GM12878 (cell line): ENCODE measurements at regions not wholly inside any gene's neighbourhood (a gene's known extent, or its start where the extent isn't known, plus 50 kb on each side); places are given as distances from the start of the nearest gene placed in this dataset.

Experiments used
- ATAC-seq: fragments of 200-7000 bp; cut with Tn5 transposase; 3 replicates; pipeline ENCODE4 v1.9.1; 2020; ENCODE audit warnings: mild to moderate bottlenecking, moderate library complexity
- BruUV-seq: library from RNA; stranded (reverse); fragments of 400-500 nt; replicated peaks from 2 replicates; lab custom pipeline; 2021; lab: Mats Ljungman, UMichigan
- CTCF ChIA-PET: fragments of 300-600 bp; sonication (Branson Sonifier 250); formaldehyde crosslinking; extraction: SDS; loops from one replicate; lab custom pipeline; 2021; ENCODE audit warnings: inconsistent platforms; lab: Yijun Ruan, JAX
- POLR2A ChIA-PET: fragments of 350-600 bp; formaldehyde crosslinking; extraction: SDS; loops from one replicate; lab custom pipeline; 2021; ENCODE audit warnings: inconsistent platforms; lab: Charles Lee
- RAD21 ChIA-PET: fragments of 300-600 bp; sonication (Branson Sonifier 250); formaldehyde crosslinking; loops from one replicate; lab custom pipeline; 2023; ENCODE audit warnings: antibody characterized with exemption; ENCODE audit not compliant: unreplicated experiment; lab: Charles Lee
- SMC1A ChIA-PET: fragments of 300-600 bp; sonication (Branson Sonifier 250); formaldehyde crosslinking; loops from one replicate; lab custom pipeline; 2023; ENCODE audit not compliant: unreplicated experiment, uncharacterized antibody; lab: Charles Lee
- DNase-seq: peaks from one replicate; pipeline ENCODE4 v3.0.0-alpha.2; 2011; ENCODE audit warnings: low read depth, low spot score
- FAIRE-seq: peaks from 3 replicates; lab custom pipeline; 2011; peaks lifted over from hg19 to GRCh38; lab: Jason Lieb, UNC
- H2AFZ ChIP-seq: 2 replicates; pipeline ENCODE4 v1.6.0; 2011; ENCODE audit warnings: low read depth, low read length, control low read depth; ENCODE audit not compliant: control insufficient read depth
- H3K27ac ChIP-seq: 2 replicates; pipeline ENCODE4 v1.5.1; 2011; ENCODE audit warnings: control low read depth; ENCODE audit not compliant: control insufficient read depth, insufficient read depth
- H3K27me3 ChIP-seq, 2 experiments: replicated peaks in 1 of 2; 2 replicates each; pipeline versions ENCODE4 v1.6.0 to v1.6.1; 2011; ENCODE audit warnings: low read length in 1 of 2; ENCODE audit not compliant: control insufficient read depth in 2 of 2, insufficient read depth in 2 of 2
- H3K36me3 ChIP-seq, 2 experiments: 2 replicates each; pipeline ENCODE4 v1.5.1; 2011; ENCODE audit warnings: low read length in 1 of 2; ENCODE audit not compliant: control insufficient read depth in 2 of 2, insufficient read depth in 2 of 2
- H3K4me1 ChIP-seq: 2 replicates; pipeline ENCODE4 v1.6.1; 2011; ENCODE audit warnings: mild to moderate bottlenecking, low read length, moderate library complexity, mixed read lengths; ENCODE audit not compliant: control insufficient read depth, insufficient read depth
- H3K4me2 ChIP-seq: 2 replicates; pipeline ENCODE4 v1.6.0; 2011; ENCODE audit warnings: control low read depth; ENCODE audit not compliant: control insufficient read depth, insufficient read depth
- H3K4me3 ChIP-seq: fragments of 200-600 bp; sonication (generic); 2 replicates; pipeline ENCODE4 v1.5.1; 2016
- H3K79me2 ChIP-seq: 2 replicates; pipeline ENCODE4 v1.6.0; 2011; ENCODE audit warnings: low read length; ENCODE audit not compliant: control insufficient read depth, insufficient read depth
- H3K9ac ChIP-seq: 2 replicates; pipeline ENCODE4 v1.8.0; 2011; ENCODE audit warnings: low read length, control low read depth, mixed read lengths; ENCODE audit not compliant: control insufficient read depth, insufficient read depth
- H3K9me3 ChIP-seq: replicated peaks from 3 replicates; pipeline ENCODE4 v1.5.1; 2011; ENCODE audit warnings: mild to moderate bottlenecking, low read length; ENCODE audit not compliant: control insufficient read depth, insufficient read depth
- H4K20me1 ChIP-seq: 2 replicates; pipeline ENCODE4 v1.6.0; 2011; ENCODE audit not compliant: control insufficient read depth, insufficient read depth
- ATF7 ChIP-seq: fragments of 450-650 bp; IDR thresholded peaks from 2 replicates; pipeline ENCODE4 v1.6.1; 2016; ENCODE audit warnings: low read depth, mild to moderate bottlenecking
- BMI1 ChIP-seq: fragments of 450-650 bp; IDR thresholded peaks from 2 replicates; pipeline ENCODE4 v1.6.1; 2016; ENCODE audit warnings: mild to moderate bottlenecking, moderate library complexity, borderline replicate concordance
- MAX ChIP-seq: IDR thresholded peaks from 2 replicates; pipeline ENCODE4 v1.6.1; 2012; ENCODE audit warnings: low read depth, low read length, improper control_type of control experiment
- MEF2A ChIP-seq: IDR thresholded peaks from 2 replicates; pipeline ENCODE4 v1.6.1; 2011; ENCODE audit warnings: low read depth, mild to moderate bottlenecking, low read length, moderate library complexity; ENCODE audit not compliant: insufficient read depth
- MEF2B ChIP-seq: fragments of 450-650 bp; IDR thresholded peaks from 2 replicates; pipeline ENCODE4 v1.6.1; 2018; ENCODE audit warnings: mild to moderate bottlenecking, moderate library complexity; ENCODE audit not compliant: partially characterized antibody, poor library complexity, severe bottlenecking
- MXI1 ChIP-seq: fragments of 150-350 bp; IDR thresholded peaks from 2 replicates; pipeline ENCODE4 v1.6.1; 2011; ENCODE audit warnings: low read depth, mild to moderate bottlenecking, inconsistent platforms, low read length, improper control_type of control experiment
- MYB ChIP-seq: fragments of 150-350 bp; IDR thresholded peaks from 2 replicates; pipeline ENCODE4 v1.6.1; 2014; ENCODE audit warnings: mild to moderate bottlenecking, low read depth, low read length, borderline replicate concordance
- POLR2A ChIP-seq: IDR thresholded peaks from 2 replicates; pipeline ENCODE4 v1.6.1; 2011; ENCODE audit warnings: low read depth, mild to moderate bottlenecking, low read length
- SIX5 ChIP-seq: IDR thresholded peaks from 2 replicates; pipeline ENCODE4 v1.6.1; 2011; ENCODE audit warnings: mild to moderate bottlenecking, low read depth, low read length, moderate library complexity; ENCODE audit not compliant: severe bottlenecking
- SMARCA5 ChIP-seq: fragments of 450-650 bp; IDR thresholded peaks from 2 replicates; pipeline ENCODE4 v1.6.1; 2017; ENCODE audit warnings: mild to moderate bottlenecking
- USF1 ChIP-seq: IDR thresholded peaks from 2 replicates; pipeline ENCODE4 v1.6.1; 2011; ENCODE audit warnings: borderline replicate concordance, low read depth, mild to moderate bottlenecking, moderate library complexity, mixed read lengths, low read length; ENCODE audit not compliant: insufficient read depth; ENCODE audit errors: extremely low read length
- WRNIP1 ChIP-seq: IDR thresholded peaks from 2 replicates; pipeline ENCODE4 v1.6.1; 2011; ENCODE audit warnings: low read depth, low read length, improper control_type of control experiment, borderline replicate concordance
- ZNF274 ChIP-seq: IDR thresholded peaks from one replicate; pipeline ENCODE4 v1.8.0; 2011; ENCODE audit not compliant: insufficient read length, insufficient read depth
- WGBS: methylation state at CpG from one replicate; pipeline ENCODE4 v1.1.6; 2016; ENCODE audit warnings: low lambda C conversion rate; ENCODE audit not compliant: insufficient replicate concordance, insufficient coverage; ENCODE audit errors: missing lambda C conversion rate; 5-methylcytosine and 5-hydroxymethylcytosine counted together
- in situ Hi-C: fragments of 300-500 bp; cut with MboI; formaldehyde crosslinking; loops from 9 replicates; pipeline ENCODE4 v1.14.3; 2018; ENCODE audit warnings: mixed read lengths
- intact Hi-C: fragments of 100-400 bp; cut with micrococcal nuclease; formaldehyde crosslinking; loops from one replicate; pipeline ENCODE4 v1.14.2; 2022; ENCODE audit not compliant: unreplicated experiment

GRCh38 chr2:64753399-64753798, 99.7 kb upstream of the SERTAD2 start (continued):
- no peak for TF ChIP-seq MEF2A
- TF ChIP-seq USF1: no peak
- no peak for TF ChIP-seq MEF2B
- no peak for TF ChIP-seq MAX
- TF ChIP-seq WRNIP1: no peak
- TF ChIP-seq SMARCA5: no peak
- TF ChIP-seq SIX5: no peak
- TF ChIP-seq MXI1: no peak
- TF ChIP-seq ATF7: no peak

- FAIRE-seq: no peak
- DNase-seq: no peak
- Histone ChIP-seq H3K27ac (no peak overlapping the region), H3K9ac (no peak overlapping the region), H3K4me3 (no peak overlapping the region), H4K20me1 (no peaks in the 10 kb centered on the region), H3K27me3 (no peaks in the 10 kb centered on the region), H2AFZ (no peak overlapping the region), H3K4me2 (no peak overlapping the region), H3K4me1 (0 out of 2 replicates have a peak, but pooled peaks cover 3% of the 10 kb centered on the region), H3K36me3 (no peaks in the 10 kb centered on the region), H3K79me2 (peaks cover 12% of the 10 kb centered on the region)
- ChIA-PET CTCF (interaction anchor here (1.3 kb wide), 1 partner anchor 13 kb away, joined by 4 read pairs; no protein-coding TSS in a partner anchor), POLR2A (no interaction called here), RAD21 (interaction anchor here (15.2 kb wide), 1 partner anchor 106 kb away, joined by 514 read pairs; the partner anchor contains the start of gene SERTAD2), SMC1A (interaction anchor here (0.9 to 35.8 kb wide), 5 partner anchors 9 to 102 kb away, joined by 3 to 945 read pairs (median 6); partner anchors contain the start of gene SERTAD2)
- intact Hi-C loops (loop anchor here (5.0 kb wide), 4 partner anchors 178 to 288 kb away; partner anchors contain the start of genes AFTPH and SLC1A4), in situ Hi-C loops (no loop called here)
- WGBS: 100% methylated on average over 1 of the region's 1 CpG
- no peak for ATAC-seq
- no TSS peak for BruUV-seq
- TF ChIP-seq MYB (no peak), BMI1 (no peak), POLR2A (no peak), ZNF274 (no peak)
- TF ChIP-seq, all 136 proteins: peak for 0
- H3K9me3 ChIP-seq: no peaks in the 10 kb centered on the region; the same call in 2 of the 3 replicates
Measured at GRCh38 chr2:64754570-64754969, 100.9 kb upstream of the SERTAD2 start.
